GM18951 (cell line): ENCODE measurements at regions not wholly inside any gene's neighbourhood (a gene's known extent, or its start where the extent isn't known, plus 50 kb on each side); places are given as distances from the start of the nearest gene placed in this dataset.

Experiments
- POLR2A ChIP-seq: IDR thresholded peaks from 4 replicates; pipeline ENCODE4 v1.6.1; 2011; ENCODE audit warnings: mild to moderate bottlenecking; ENCODE audit not compliant: insufficient read length, insufficient read depth; ENCODE audit errors: extremely low read depth
- in situ Hi-C: fragments of 300-500 bp; cut with MboI; formaldehyde crosslinking; loops from one replicate; pipeline ENCODE4 v1.12.0; 2022; ENCODE audit warnings: low sequenced_read_pairs, mixed read lengths, inconsistent platforms; ENCODE audit not compliant: unreplicated experiment

DNA sequence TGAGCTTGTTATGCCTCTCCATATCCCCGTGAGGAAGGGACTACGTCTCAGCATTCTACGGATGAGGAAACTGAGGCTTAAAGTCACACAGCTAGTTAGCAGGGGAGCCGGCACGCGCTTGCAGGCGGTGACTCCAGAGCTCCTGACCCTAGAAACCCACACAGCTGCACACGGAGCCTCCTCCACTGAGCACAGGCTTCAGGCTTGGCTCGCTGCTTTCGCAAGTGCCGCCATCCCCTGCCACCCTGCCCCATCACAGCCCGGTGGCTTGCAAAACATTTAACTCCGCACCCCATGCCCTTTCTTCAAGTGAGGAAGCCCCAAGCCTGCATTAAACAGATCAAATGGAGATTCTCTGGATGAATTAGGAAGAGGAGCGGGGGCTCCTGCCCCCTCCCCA lies 138.3 kb downstream of the HSD17B3 start:
- in situ Hi-C loops, result no loop called here
- no peak for TF ChIP-seq POLR2A

DNA sequence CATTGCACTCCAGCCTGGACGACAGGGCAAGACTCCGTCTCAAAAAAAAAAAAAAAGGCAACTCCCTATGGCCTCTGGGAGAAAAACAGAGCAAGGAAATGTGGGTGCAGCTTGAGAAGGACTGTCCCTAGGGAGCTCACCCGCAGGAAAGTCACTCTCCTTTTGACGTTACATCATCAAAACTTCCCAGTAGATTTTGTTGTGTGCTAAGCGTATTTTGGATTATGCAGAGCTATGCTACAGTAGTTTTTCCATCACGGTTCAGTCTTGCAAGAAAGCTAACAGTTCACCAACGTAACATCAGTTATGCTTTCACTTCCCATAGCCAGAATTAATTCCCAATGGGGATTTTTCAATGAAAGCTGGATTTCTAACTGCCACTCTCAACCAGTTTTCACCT lies 138.8 kb downstream of the HSD17B3 start:
- in situ Hi-C loops, result no loop called here
- no peak for TF ChIP-seq POLR2A

DNA sequence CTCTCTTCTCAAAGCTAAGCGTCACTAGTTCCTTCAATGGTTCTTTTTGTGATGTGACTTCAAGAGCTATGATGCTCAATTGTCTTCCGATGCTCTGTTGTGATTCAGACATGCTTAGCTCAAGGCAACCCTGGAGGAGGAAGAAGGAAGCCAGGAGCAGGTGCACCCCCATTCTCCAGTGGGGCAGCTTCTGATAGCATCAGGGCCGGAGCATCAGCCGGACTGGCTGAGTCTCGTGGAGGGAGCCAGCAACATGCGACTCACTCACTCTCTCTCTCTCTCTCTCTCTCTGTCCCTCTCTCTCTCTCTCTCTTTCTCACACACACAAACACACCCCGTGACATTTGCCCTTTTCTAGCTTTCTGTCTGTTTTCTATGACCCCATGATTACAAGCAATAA lies 140.2 kb downstream of the HSD17B3 start:
- in situ Hi-C loops, result no loop called here
- TF ChIP-seq POLR2A, result no peak

DNA sequence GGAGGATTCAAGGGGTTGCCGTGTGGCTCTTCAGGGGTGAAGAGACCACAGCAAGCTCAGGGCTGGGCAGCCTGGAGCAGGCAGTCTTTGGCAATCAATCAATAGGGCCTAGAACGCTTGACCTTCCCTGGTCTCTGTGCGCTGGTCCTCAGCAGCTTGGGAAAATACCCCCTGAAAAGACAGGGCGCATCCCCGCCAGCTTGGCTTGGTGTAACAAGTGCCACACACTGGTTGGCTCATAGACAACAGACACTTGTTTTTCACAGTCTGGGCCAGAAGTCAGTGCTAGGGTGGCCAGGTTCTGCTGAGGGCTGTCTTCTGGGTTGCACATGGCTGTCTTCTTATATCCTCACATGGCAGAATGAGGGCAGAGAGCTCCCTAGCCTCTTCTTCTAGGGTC lies 141.1 kb downstream of the HSD17B3 start:
- in situ Hi-C loops, result no loop called here
- no peak for TF ChIP-seq POLR2A

DNA sequence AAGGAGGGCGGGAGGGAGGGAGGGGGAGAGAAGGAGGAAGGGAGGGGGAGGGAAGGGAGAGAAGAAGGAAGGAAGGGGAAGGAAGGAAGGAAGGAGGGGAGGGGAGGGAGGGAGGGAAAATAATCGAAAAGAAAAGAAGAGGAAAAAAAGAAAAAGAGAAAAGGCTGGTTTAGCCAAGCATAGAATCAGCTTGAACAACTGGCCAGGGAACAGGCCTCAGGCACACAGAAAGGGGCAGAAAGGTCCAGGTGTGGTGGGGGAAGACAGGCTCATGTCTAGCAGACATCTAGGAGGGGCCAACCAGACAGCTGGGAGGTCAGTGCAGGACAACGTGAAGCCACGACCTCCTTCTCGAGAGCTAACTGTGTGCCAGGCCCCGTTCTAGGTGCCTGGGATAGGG lies 141.8 kb downstream of the HSD17B3 start:
- no peak for TF ChIP-seq POLR2A
- in situ Hi-C loops, result no loop called here

DNA sequence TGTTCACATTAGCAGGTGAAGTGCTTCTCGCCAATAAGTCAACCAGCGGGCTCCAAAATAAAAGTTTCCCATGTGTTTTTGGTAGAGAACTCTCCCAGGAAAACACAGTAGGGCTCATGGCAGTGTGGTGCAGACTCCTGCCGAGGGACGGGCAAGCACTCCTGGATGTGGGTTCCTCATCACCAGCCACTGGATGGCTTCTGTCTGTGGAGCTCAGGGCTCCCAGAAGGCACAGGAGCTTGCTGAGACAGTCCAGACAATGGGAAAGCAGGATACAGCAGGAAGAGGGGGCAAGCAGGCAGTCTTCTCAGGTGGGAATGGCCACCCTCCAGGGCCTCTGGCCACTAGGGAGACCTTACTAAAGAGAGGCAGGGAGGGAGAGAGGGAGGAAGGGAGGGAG lies 142.4 kb downstream of the HSD17B3 start:
- TF ChIP-seq POLR2A, result no peak
- in situ Hi-C loops, result no loop called here

DNA sequence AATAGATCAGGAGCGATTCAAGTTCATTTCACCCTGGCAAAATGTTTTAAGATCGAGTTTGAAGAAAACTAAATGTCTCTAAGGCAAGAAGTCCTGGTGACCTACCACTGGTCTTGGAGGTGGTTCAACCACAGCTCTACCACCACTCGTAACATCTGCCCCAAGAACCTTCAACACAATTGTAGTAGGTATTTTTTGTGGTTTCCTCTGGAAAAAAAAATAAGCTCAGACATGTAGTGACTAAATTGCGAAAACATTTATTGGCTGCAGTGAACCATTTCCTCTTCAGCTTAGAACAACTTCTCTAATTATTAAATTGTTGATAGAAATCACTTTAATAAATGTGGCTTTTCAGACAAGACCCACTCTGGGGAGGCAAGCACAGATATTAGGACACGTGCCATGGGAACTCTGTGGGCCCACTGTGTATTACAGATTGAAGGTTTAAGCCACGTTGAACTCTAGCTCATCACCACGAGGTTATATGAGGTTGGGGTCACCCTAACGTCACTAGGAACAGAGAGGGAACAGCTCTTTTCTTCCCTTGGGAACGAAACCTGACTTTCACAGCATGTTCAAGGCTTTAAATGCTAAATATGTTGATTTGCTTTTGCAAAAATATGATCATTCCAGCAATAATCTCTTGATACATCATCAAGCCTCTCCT lies 142.9 kb downstream of the HSD17B3 start:
- in situ Hi-C loops, result no loop called here
- TF ChIP-seq POLR2A, result no peak

DNA sequence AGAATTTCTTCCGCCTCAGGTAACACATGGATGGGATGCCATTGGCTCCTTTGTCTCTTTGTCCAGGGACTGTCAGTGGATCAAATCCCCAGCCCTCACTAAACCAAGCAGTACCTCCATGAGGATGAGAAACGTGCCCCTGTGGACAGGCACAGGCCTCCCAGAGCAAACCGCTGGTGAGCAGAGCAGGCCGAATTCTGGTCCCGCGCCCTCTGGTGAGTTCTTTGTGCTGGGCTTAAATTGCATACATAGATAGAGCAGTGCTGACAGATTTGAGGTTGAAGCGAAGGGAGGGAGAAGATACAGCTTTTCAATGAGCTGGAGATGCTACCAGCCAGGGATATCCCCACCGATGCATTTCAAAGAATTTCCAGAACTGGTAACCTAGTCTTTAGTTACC lies 143.8 kb downstream of the HSD17B3 start:
- in situ Hi-C loops, result no loop called here
- no peak for TF ChIP-seq POLR2A

DNA sequence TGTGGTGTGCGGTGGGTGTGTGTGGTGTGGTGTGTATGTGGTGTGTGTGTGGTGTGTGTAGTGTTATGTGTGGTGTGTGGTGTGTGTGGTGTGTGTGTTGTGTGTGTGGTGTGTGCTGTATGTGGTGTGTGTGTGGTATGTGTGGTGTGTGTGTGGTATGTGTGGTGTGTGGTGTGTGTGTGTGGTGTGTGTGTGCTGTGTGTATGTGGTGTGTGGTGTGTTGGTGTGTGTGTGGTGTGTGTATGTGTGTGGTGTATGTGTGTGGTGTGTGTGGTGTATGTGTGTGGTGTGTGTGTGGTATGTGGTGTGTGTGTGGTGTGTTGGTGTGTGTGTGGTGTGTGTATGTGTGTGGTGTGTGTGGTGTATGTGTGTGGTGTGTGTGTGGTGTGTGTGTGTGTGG lies 144.3 kb downstream of the HSD17B3 start:
- no peak for TF ChIP-seq POLR2A
- in situ Hi-C loops, result no loop called here

DNA sequence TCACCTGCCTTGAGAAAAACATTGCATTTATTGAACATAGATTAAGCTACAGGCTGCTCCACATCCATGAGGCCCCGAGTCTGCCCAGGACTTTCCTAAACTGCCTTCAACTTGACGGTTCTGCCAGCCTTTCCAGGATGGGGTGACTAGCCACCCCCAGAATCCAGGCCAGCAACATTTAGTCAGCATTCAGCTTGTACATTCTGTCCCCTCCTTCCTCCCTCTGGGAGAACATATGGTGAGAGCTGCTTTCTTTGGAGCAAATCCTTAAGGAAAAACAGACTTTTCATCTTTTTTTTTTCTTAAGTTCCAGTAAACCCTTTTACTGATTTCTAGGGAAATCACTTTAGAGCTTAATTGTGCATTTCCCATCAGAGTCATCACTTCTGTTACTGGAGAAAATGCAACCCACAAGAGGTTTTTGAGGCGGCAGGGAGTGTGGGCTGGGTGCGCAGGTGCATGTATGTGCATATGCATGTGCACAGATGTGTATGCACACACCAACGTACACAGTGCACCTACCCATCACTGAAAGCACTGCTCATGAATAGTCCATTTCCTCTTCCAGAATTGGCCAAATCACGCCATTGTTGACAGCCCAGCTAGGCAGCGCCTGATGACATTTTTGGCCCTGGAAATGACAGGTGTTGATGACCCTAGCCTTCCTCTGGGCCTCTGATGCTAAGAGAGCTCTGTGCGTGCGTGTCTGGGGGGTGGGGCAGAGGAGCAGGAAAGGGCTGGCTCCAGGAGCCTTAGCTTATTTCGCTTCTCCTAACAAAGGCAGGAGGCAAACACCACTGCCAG lies 145.6 kb downstream of the HSD17B3 start:
- in situ Hi-C loops, result no loop called here
- no peak for TF ChIP-seq POLR2A

DNA sequence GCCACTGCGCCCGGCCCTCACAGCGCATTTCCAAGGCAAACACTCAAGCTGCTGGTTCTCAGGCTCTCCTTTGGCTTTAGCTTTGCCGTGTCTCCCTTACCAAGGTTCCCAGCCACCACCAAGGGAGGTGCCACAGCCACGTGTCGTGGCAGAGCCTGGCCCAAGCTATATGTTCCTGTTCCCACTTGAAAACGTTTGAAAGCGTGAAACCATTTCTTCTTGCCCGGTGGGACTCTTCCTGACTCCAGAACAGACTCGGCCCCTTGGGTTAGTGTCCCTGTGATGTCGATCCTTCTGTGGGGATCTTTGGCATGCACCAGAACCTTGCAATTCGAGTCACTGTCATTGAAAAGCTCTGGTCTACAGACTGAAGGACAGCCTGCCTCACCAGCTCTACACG lies 147.9 kb downstream of the HSD17B3 start:
- in situ Hi-C loops, result no loop called here
- no peak for TF ChIP-seq POLR2A

DNA sequence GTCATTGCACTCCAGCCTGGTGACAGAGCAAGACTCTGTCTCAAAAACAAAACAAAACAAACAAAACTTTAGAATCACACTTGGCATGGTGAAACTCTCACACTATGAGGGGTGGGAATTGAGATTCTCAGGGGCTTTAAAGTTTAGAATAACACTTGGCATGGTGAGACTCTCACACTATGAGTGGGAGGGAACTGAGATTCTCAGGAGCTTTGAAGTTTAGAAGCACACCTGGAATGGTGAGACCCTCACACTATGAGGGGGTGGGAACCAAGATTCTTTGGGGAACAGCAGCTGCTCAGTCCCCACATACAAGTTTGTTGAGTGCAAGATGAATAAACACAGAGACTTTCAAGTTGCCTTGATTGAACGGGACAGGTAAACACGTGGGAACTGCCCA lies 149.4 kb downstream of the HSD17B3 start:
- in situ Hi-C loops, result no loop called here
- no peak for TF ChIP-seq POLR2A

DNA sequence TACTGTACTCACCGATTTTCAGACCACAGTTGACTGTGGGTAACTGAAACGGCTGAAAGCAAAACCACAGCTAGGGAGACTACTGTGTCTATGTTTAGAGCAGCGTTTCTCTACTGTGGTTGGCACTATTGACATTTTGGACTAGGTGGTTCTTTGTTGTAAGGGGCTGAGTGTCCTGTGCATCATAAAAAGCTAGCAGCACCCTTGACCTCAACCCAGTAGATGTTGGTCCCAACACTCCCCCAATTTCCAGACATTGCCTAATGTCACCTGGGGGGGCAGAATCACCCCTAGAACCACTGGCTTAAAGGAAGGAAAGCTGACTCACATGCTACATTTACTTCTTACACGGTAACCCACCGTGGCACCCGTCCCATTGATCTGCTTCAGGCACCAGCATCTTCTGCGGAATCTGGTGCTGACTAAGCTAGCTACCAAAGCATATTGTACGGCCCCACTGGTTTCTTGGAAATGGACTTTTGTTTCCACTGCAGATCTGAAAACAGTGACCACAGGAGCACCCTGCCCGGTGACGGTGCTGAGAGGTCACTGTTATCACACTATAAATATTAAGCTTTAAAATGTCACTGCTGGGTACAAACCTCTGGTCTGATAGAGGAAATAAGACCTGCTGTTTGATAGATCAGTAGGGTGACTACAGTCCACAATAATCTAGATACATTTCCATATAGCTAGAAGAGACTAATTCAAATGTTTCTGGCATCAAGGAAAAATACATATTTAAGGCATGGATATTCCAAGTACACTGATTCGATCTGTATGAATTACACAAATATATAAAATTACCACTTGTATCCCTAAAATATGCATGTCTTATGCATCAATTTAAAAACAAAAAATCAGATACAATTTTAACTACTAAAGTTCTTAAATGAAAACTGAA lies 151.4 kb downstream of the HSD17B3 start:
- in situ Hi-C loops, result no loop called here
- TF ChIP-seq POLR2A, result no peak
